Type B pancreatic cell (in vitro differentiated cells): ENCODE measurements at regions not wholly inside any gene's neighbourhood (a gene's known extent, or its start where the extent isn't known, plus 50 kb on each side); places are given as distances from the start of the nearest gene placed in this dataset.
A peak's percentile ranks its signal among the peaks of the same experiment; 100 is the strongest.

Experiments used
- DNase-seq: peaks from one replicate; pipeline ENCODE4 v3.0.0; 2021; ENCODE audit warnings: mixed read lengths; ENCODE audit not compliant: unreplicated experiment; ENCODE audit errors: extremely low spot score
- H3K27ac Mint-ChIP-seq: 2 replicates; pipeline ENCODE4 v1.8.0; 2021; ENCODE audit warnings: mild to moderate bottlenecking, mixed read lengths
- H3K27me3 Mint-ChIP-seq: 2 replicates; pipeline ENCODE4 v1.8.0; 2021; ENCODE audit warnings: mixed read lengths
- H3K36me3 Mint-ChIP-seq: 2 replicates; pipeline ENCODE4 v1.8.0; 2021; ENCODE audit warnings: mixed read lengths
- H3K4me1 Mint-ChIP-seq: one replicate; pipeline ENCODE4 v1.8.0; 2021; ENCODE audit warnings: mixed read lengths; ENCODE audit not compliant: unreplicated experiment
- H3K4me3 Mint-ChIP-seq: 2 replicates; pipeline ENCODE4 v1.8.0; 2021; ENCODE audit warnings: mild to moderate bottlenecking, mixed read lengths
- H3K9me3 Mint-ChIP-seq: 2 replicates; pipeline ENCODE4 v1.8.0; 2021; ENCODE audit warnings: mixed read lengths
- TF ChIP-seq, protein P1 (sequence below): fragments of 200-600 bp; sonication (generic); conservative IDR thresholded peaks from 2 replicates; pipeline ENCODE4 v1.5.0; 2021; ENCODE audit warnings: antibody characterized with exemption, mild to moderate bottlenecking

DNA sequence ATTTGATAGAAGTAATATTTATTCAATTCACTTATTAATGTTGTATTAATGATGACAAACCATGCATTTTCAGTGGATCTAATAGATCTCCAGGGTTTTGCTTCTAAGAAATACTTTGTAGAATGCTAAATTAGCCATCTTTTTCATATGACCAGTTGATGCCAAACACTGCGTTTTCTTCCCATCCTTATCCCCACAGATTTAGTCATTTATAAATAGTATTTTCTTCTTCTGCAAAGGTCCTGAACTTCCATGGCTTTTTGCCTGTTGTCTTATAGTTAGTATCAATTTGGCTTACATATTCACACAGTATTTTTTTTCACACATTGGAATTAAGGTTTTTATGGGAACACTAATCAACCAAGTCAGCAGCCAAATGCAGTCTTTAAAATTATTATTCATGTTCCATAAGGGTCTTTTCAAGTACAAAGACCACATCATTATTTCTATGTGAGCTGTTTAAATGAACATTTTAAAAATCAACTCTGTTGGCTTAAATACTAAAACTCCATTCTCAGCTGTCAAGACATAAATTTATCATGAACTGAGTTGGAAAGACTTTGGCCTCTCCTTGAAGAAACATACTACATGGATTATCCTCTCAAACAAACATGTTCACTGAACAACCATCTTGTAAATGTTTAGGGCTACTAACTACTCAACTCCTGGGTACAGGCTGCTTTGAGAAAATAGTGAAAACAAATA lies 1278.4 kb upstream of the FLRT2 start:
- no peaks in the 10 kb centered on the region for H3K27me3 Mint-ChIP-seq
- peaks cover 38% of the 10 kb centered on the region for H3K4me1 Mint-ChIP-seq
- no peak overlapping the region for H3K4me3 Mint-ChIP-seq
- TF ChIP-seq, protein P1, sequence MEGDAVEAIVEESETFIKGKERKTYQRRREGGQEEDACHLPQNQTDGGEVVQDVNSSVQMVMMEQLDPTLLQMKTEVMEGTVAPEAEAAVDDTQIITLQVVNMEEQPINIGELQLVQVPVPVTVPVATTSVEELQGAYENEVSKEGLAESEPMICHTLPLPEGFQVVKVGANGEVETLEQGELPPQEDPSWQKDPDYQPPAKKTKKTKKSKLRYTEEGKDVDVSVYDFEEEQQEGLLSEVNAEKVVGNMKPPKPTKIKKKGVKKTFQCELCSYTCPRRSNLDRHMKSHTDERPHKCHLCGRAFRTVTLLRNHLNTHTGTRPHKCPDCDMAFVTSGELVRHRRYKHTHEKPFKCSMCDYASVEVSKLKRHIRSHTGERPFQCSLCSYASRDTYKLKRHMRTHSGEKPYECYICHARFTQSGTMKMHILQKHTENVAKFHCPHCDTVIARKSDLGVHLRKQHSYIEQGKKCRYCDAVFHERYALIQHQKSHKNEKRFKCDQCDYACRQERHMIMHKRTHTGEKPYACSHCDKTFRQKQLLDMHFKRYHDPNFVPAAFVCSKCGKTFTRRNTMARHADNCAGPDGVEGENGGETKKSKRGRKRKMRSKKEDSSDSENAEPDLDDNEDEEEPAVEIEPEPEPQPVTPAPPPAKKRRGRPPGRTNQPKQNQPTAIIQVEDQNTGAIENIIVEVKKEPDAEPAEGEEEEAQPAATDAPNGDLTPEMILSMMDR: no peak
- DNase-seq: no peak
- H3K9me3 Mint-ChIP-seq: peaks cover 7% of the 10 kb centered on the region
- H3K27ac Mint-ChIP-seq: no peak overlapping the region
- no peaks in the 10 kb centered on the region for H3K36me3 Mint-ChIP-seq

- peaks cover 7% of the 10 kb centered on the region for H3K9me3 Mint-ChIP-seq
- H3K4me3 Mint-ChIP-seq: no peak overlapping the region
- H3K27ac Mint-ChIP-seq: no peak overlapping the region
- H3K36me3 Mint-ChIP-seq: no peaks in the 10 kb centered on the region
- TF ChIP-seq, protein P1: no peak
- DNase-seq: no peak
- no peaks in the 10 kb centered on the region for H3K27me3 Mint-ChIP-seq
- peaks cover 40% of the 10 kb centered on the region for H3K4me1 Mint-ChIP-seq
Observed at GRCh38 chr14:84252706-84253105, 1277.2 kb upstream of the FLRT2 start.

DNA sequence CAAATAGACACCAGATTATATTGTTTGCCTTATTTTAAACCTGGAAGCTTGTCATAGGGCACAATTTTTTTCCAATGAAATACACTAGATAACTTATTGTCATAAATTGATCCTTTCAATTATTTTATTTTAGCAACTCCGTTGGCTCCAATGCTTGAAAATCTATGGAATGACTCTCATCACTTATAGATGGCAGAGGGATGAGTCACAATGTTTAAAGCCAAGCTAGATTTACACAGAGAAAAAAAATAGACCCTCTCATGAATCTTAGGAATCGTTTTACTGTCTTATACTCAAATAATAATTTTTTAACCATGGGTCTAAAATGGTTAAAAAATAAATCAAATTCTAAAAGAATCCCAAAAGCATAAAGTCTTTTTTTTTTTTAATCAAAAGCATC lies 1276.6 kb upstream of the FLRT2 start:
- no peak overlapping the region for H3K27ac Mint-ChIP-seq
- H3K9me3 Mint-ChIP-seq: peaks cover 7% of the 10 kb centered on the region
- H3K4me3 Mint-ChIP-seq: no peak overlapping the region
- TF ChIP-seq, protein P1: no peak
- H3K36me3 Mint-ChIP-seq: no peaks in the 10 kb centered on the region
- H3K27me3 Mint-ChIP-seq: no peaks in the 10 kb centered on the region
- peaks cover 40% of the 10 kb centered on the region for H3K4me1 Mint-ChIP-seq
- no peak for DNase-seq

GRCh38 chr14:84254290-84254689 lies 1275.7 kb upstream of the FLRT2 start:
- Mint-ChIP-seq H3K9me3 (peaks cover 7% of the 10 kb centered on the region), H3K4me3 (peak overlapping the region; percentile 61), H3K36me3 (no peaks in the 10 kb centered on the region), H3K4me1 (peaks cover 40% of the 10 kb centered on the region), H3K27me3 (no peaks in the 10 kb centered on the region), H3K27ac (peak overlapping the region; percentile 14)
- TF ChIP-seq, protein P1: no peak
- no peak for DNase-seq

DNA sequence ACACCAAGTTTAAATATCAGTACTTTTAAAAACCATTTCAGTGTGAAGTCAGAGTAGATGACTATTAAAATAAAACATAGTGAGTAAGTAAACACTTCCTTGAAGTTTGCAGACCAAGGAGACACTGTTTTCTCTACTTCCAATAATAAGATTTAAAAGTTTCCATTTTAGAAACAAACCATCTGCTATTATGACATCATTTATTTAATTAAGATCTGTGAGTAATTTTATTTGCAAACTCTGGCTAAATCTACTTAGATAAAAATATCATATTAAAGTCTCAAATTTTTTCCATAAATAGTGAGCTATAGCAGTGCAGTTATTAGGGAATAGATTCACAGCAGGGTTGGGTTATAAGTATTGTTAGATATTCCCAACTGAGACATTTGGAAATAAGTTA lies 1267.0 kb upstream of the FLRT2 start:
- DNase-seq: no peak
- no peak overlapping the region for H3K27ac Mint-ChIP-seq
- H3K9me3 Mint-ChIP-seq: peaks cover 5% of the 10 kb centered on the region
- TF ChIP-seq, protein P1: no peak
- peaks cover 3% of the 10 kb centered on the region for H3K36me3 Mint-ChIP-seq
- no peaks in the 10 kb centered on the region for H3K27me3 Mint-ChIP-seq
- H3K4me3 Mint-ChIP-seq: no peak overlapping the region
- H3K4me1 Mint-ChIP-seq: no peaks in the 10 kb centered on the region
